ENCODE measurements at regions not wholly inside any gene's neighbourhood (a gene's known extent, or its start where the extent isn't known, plus 50 kb on each side); places are given as distances from the start of the nearest gene placed in this dataset.
A peak's percentile ranks its signal among the peaks of the same experiment; 100 is the strongest.

- H3K9me3 Mint-ChIP-seq, result no peaks in the 10 kb centered on the region; the same call in 1 of the 2 replicates
- TF ChIP-seq, protein P1, sequence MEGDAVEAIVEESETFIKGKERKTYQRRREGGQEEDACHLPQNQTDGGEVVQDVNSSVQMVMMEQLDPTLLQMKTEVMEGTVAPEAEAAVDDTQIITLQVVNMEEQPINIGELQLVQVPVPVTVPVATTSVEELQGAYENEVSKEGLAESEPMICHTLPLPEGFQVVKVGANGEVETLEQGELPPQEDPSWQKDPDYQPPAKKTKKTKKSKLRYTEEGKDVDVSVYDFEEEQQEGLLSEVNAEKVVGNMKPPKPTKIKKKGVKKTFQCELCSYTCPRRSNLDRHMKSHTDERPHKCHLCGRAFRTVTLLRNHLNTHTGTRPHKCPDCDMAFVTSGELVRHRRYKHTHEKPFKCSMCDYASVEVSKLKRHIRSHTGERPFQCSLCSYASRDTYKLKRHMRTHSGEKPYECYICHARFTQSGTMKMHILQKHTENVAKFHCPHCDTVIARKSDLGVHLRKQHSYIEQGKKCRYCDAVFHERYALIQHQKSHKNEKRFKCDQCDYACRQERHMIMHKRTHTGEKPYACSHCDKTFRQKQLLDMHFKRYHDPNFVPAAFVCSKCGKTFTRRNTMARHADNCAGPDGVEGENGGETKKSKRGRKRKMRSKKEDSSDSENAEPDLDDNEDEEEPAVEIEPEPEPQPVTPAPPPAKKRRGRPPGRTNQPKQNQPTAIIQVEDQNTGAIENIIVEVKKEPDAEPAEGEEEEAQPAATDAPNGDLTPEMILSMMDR (IDR thresholded peaks at IDR 0.05), result no peak
- peaks cover 2% of the 10 kb centered on the region; the same call in 1 of the 2 replicates for H3K27me3 Mint-ChIP-seq (ENCODE audit: insufficient read depth)
- H3K4me1 Mint-ChIP-seq (ENCODE audit: low read depth), result peaks cover 75% of the 10 kb centered on the region
- peaks cover 18% of the 10 kb centered on the region; the same call in 1 of the 2 replicates for H3K36me3 Mint-ChIP-seq (ENCODE audit: low read depth)
- no peak for DNase-seq
- H3K27ac Mint-ChIP-seq, result no peak overlapping the region
- no peak overlapping the region for H3K4me3 Mint-ChIP-seq
These were observed 135.7 kb upstream of the SLC7A14 start for GRCh38 chr3:170721563-170721962.

- Mint-ChIP-seq H3K27ac (no peak overlapping the region), H3K36me3 (ENCODE audit: low read depth) (peaks cover 32% of the 10 kb centered on the region; the same call in 1 of the 2 replicates), H3K27me3 (ENCODE audit: insufficient read depth) (peaks cover 4% of the 10 kb centered on the region), H3K4me1 (ENCODE audit: low read depth) (peaks cover 82% of the 10 kb centered on the region), H3K4me3 (no peak overlapping the region), H3K9me3 (peaks cover 4% of the 10 kb centered on the region; the same call in 1 of the 2 replicates)
- TF ChIP-seq, protein P1 (IDR thresholded peaks at IDR 0.05), result no peak
- DNase-seq, result no peak
These were observed 133.4 kb upstream of the SLC7A14 start for GRCh38 chr3:170719300-170719699.

GRCh38 chr3:170718848-170719247 is 133.0 kb upstream of the SLC7A14 start:
- TF ChIP-seq, protein P1 (IDR thresholded peaks at IDR 0.05), result no peak
- peaks cover 82% of the 10 kb centered on the region for H3K4me1 Mint-ChIP-seq (ENCODE audit: low read depth)
- no peak overlapping the region for H3K27ac Mint-ChIP-seq
- no peak overlapping the region for H3K4me3 Mint-ChIP-seq
- peaks cover 4% of the 10 kb centered on the region for H3K27me3 Mint-ChIP-seq (ENCODE audit: insufficient read depth)
- H3K36me3 Mint-ChIP-seq (ENCODE audit: low read depth), result peaks cover 32% of the 10 kb centered on the region; the same call in 1 of the 2 replicates
- H3K9me3 Mint-ChIP-seq, result peaks cover 4% of the 10 kb centered on the region; the same call in 1 of the 2 replicates
- no peak for DNase-seq

DNA sequence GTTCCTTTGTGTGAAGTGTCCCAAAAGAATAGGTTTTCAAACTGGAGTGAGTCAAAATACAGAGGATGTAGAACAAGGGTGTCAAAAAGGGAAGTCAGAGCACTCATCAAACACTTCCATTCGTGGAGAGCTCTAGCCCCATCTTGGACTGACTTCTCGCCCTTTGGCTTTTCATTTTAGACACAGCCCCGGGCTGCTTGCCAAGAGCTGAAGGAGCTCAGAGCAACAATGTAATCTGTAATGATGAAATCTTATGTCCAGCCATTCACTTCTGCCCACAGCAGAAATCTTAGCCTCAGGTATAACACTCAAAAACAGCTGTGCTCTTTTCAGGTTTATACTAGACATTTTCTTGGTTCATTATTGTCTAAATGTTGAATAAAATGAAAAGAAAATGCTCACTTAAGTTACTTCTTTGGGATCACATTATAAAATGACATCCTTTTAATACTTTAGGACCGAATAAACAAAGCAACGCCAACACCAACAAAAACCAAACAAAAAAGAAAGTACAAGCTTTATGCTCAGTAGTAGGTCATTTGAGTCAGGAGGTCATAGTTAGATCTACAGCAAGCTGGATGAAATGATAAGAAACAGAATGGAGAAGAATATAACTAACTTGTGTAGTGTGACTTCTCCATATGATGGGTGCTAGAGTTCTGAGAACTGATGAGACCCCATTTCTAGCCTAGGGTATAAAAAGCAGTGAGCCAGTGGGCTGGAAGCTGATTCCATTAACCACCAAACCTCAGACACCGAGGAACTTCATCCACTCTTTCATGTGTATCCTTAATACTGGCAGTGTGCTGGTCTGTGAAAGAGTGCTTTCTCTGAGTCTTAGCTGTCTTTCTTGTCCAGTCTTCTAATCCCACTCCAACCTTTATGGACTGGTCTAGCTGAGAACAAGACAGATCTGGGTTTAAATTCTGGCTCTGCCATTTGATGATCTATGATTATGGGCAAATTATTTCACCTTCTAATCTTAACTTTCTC is 131.8 kb upstream of the SLC7A14 start:
- Mint-ChIP-seq H3K27me3 (ENCODE audit: insufficient read depth) (peaks cover 4% of the 10 kb centered on the region), H3K36me3 (ENCODE audit: low read depth) (peaks cover 32% of the 10 kb centered on the region; the same call in 1 of the 2 replicates), H3K4me3 (no peak overlapping the region), H3K9me3 (peaks cover 4% of the 10 kb centered on the region; the same call in 1 of the 2 replicates), H3K27ac (no peak overlapping the region), H3K4me1 (ENCODE audit: low read depth) (peaks cover 89% of the 10 kb centered on the region)
- no peak for DNase-seq
- TF ChIP-seq, protein P1 (IDR thresholded peaks at IDR 0.05), result no peak

DNA sequence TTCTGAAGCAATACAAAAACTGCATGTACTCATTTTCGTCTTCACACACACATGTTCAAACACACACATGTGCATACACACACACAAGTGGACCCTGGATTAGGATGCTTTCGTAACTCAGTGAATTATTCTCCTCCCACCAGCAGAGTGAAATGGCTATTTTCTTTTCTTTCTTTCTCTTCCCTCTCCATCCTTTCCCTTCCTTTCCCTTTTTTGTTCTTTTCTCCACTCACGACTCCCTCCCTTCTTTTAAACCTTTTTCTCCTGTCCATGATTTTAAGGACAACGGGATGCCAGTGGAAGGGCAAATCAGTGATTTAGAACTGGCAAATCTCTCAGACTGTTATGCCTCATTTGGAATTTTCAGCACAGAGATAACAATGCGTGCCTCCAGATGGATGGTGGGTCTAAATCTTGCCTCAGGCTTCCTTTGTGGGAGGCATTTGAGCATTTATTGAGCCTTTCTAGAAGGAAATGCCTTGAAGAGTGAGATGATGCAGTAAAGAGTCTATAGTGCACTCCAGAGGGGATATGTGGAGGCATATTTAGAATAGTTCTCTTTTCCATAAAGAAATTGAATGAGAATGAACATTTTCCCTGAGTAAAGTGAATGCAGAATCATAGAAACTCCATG is 130.4 kb upstream of the SLC7A14 start:
- Mint-ChIP-seq H3K4me1 (ENCODE audit: low read depth) (peaks cover 96% of the 10 kb centered on the region), H3K9me3 (peaks cover 7% of the 10 kb centered on the region; the same call in 1 of the 2 replicates), H3K36me3 (ENCODE audit: low read depth) (peaks cover 35% of the 10 kb centered on the region), H3K27me3 (ENCODE audit: insufficient read depth) (peaks cover 4% of the 10 kb centered on the region), H3K27ac (peak overlapping the region; percentile 70), H3K4me3 (no peak overlapping the region)
- DNase-seq, result no peak
- TF ChIP-seq, protein P1 (IDR thresholded peaks at IDR 0.05), result no peak

All from HFFc6 (cell line).